Adrenal gland (tissue), 9 donors: ENCODE measurements at regions not wholly inside any gene's neighbourhood (a gene's known extent, or its start where the extent isn't known, plus 50 kb on each side); places are given as distances from the start of the nearest gene placed in this dataset.
"Not testable (repeated sequence)": the region's sequence is repeated elsewhere in the genome, so short reads cannot be mapped to it uniquely, and the experiment has no call there.

Experiments
- DNase-seq, 7 donors: peaks; one replicate each; pipeline ENCODE4 v3.0.0-alpha.2; 2019 to 2020
- H3K27ac ChIP-seq, 5 donors: fragments of 200-600 bp; sonication (generic) in 4 of 5; 1 replicate in 3 of 5; 2 replicates in 2 of 5; pipeline versions ENCODE4 v1.5.1 to v1.8.0; 2016 to 2020; ENCODE audit warnings: mild to moderate bottlenecking in 1 of 5
- H3K27me3 ChIP-seq: fragments of 200-600 bp; 2 replicates; pipeline ENCODE4 v1.8.0; 2021
- H3K36me3 ChIP-seq, 2 donors: fragments of 200-600 bp; replicated peaks in 1 of 2; 1 replicate in 1 of 2; 2 replicates in 1 of 2; pipeline versions ENCODE4 v1.5.1 to v1.8.0; 2018 to 2022
- H3K4me1 ChIP-seq, 2 donors: fragments of 200-600 bp; replicated peaks in 1 of 2; 1 replicate in 1 of 2; 2 replicates in 1 of 2; pipeline versions ENCODE4 v1.5.1 to v1.8.0; 2018 to 2021
- H3K4me3 ChIP-seq, 4 donors: fragments of 200-600 bp; sonication (generic) in 3 of 4; one replicate each; pipeline ENCODE4 v1.5.1; 2016 to 2018
- H3K9me3 ChIP-seq, 3 donors: fragments of 200-600 bp; sonication (generic) in 1 of 3; replicated peaks in 1 of 3; 1 replicate in 2 of 3; 2 replicates in 1 of 3; pipeline versions ENCODE4 v1.5.1 to v1.8.0; 2016 to 2021
- CTCF ChIP-seq, 6 experiments: fragments of 450-650 bp in 4 of 6; fragments of 200-600 bp in 2 of 6; sonication (generic) in 1 of 6; IDR thresholded peaks; 1 replicate in 5 of 6; 2 replicates in 1 of 6; pipeline versions ENCODE4 v1.5.1 to v1.8.0; 2016 to 2021; ENCODE audit warnings: antibody characterized with exemption in 6 of 6, mild to moderate bottlenecking in 2 of 6, moderate library complexity in 1 of 6
- POLR2A ChIP-seq, 2 donors: fragments of 450-650 bp; IDR thresholded peaks; one replicate each; pipeline ENCODE4 v1.6.1; 2017; ENCODE audit warnings: antibody characterized with exemption in 2 of 2, mild to moderate bottlenecking in 2 of 2, moderate library complexity in 1 of 2
- WGBS, 4 donors: extraction: QIAGEN DNeasy Blood & Tissue Kit in 2 of 4; methylation state at CpG; one replicate each; pipeline versions ENCODE4 v1.1.5 to v1.1.7; 2013 to 2017; 5-methylcytosine and 5-hydroxymethylcytosine counted together
- intact Hi-C, 2 donors: fragments of 100-400 bp; cut with DNase I; formaldehyde crosslinking; loops; one replicate each; pipeline versions ENCODE4 v1.14.1 to v1.15.0; 2022 to 2023
- donor health status: healthy with polysubstance abuse.
- donor health status: Bipolar disorder and iron deficiency.
- donor health status: DM: yes; HTN: yes; CAD: no.
- donor health status: DM: no; HTN: no; CAD: no.
- donor health status: DM: no; HTN: no; CAD: no.

- WGBS, 4 donors = 27 to 59% (median 49%) methylated on average over 2 of the region's 2 CpGs
- Histone ChIP-seq H3K4me3 (no peak overlapping the region), H3K27me3 (no peaks in the 10 kb centered on the region), H3K9me3 (no peaks in the 10 kb centered on the region), H3K27ac (peak overlapping the region in 2 of 5 donors; percentile 2 to 41), H3K4me1 (peaks cover 0 to 15% of the 10 kb centered on the region in 2 donors), H3K36me3 (no peaks in the 10 kb centered on the region)
- intact Hi-C loops = no loop called here
- TF ChIP-seq CTCF (IDR thresholded peaks at IDR 0.05) (no peak), POLR2A (IDR thresholded peaks at IDR 0.05) (no peak)
- no peak for DNase-seq
These were observed 457.6 kb upstream of the KLF6 start for GRCh38 chr10:4242561-4243035.

GRCh38 chr10:4241724-4242345, 456.8 kb upstream of the KLF6 start:
- Histone ChIP-seq H3K36me3 (no peaks in the 10 kb centered on the region), H3K9me3 (no peaks in the 10 kb centered on the region), H3K4me3 (no peak overlapping the region), H3K27ac (peak overlapping the region in 2 of 5 donors; percentile 6 to 29), H3K27me3 (no peaks in the 10 kb centered on the region), H3K4me1 (peaks cover 0 to 15% of the 10 kb centered on the region in 2 donors)
- intact Hi-C loops = no loop called here
- DNase-seq = peak in 1 of 7 donors; percentile 4
- 48 to 61% (median 53%) methylated on average over 7 of the region's 7 CpGs for WGBS, 4 donors
- no peak for TF ChIP-seq CTCF (IDR thresholded peaks at IDR 0.05)
- TF ChIP-seq POLR2A (IDR thresholded peaks at IDR 0.05) = no peak

GRCh38 chr10:4240608-4241197, 455.7 kb upstream of the KLF6 start:
- DNase-seq = no peak
- Histone ChIP-seq H3K9me3 (no peaks in the 10 kb centered on the region), H3K4me3 (no peak overlapping the region), H3K27me3 (no peaks in the 10 kb centered on the region), H3K4me1 (peaks cover 0 to 15% of the 10 kb centered on the region in 2 donors), H3K27ac (no peak overlapping the region), H3K36me3 (no peaks in the 10 kb centered on the region)
- 76 to 92% (median 85%) methylated on average over 7 of the region's 7 CpGs for WGBS, 4 donors
- TF ChIP-seq CTCF (IDR thresholded peaks at IDR 0.05) = no peak
- TF ChIP-seq POLR2A (IDR thresholded peaks at IDR 0.05) = no peak
- intact Hi-C loops = no loop called here

- Histone ChIP-seq H3K36me3 (no peaks in the 10 kb centered on the region), H3K4me1 (peaks cover 0 to 15% of the 10 kb centered on the region in 2 donors), H3K9me3 (no peaks in the 10 kb centered on the region), H3K27me3 (no peaks in the 10 kb centered on the region), H3K4me3 (no peak overlapping the region), H3K27ac (no peak overlapping the region)
- DNase-seq = no peak
- intact Hi-C loops = no loop called here
- TF ChIP-seq POLR2A (IDR thresholded peaks at IDR 0.05) (no peak), CTCF (IDR thresholded peaks at IDR 0.05) (no peak)
- 81 to 95% (median 90%) methylated on average over 3 of the region's 3 CpGs for WGBS, 4 donors
These were observed 454.2 kb upstream of the KLF6 start for GRCh38 chr10:4239186-4239585.

- H3K9me3 ChIP-seq, H3K4me3 ChIP-seq, H3K27me3 ChIP-seq, H3K27ac ChIP-seq, DNase-seq, H3K4me1 ChIP-seq, H3K36me3 ChIP-seq, intact Hi-C loops: not testable (repeated sequence)
- WGBS, 4 donors = 89 to 97% (median 94%) methylated on average over 2 of the region's 2 CpGs
These were observed 451.9 kb upstream of the KLF6 start for GRCh38 chr10:4236905-4237304.
